Endothelial cell of umbilical vein (primary cell): ENCODE measurements at regions not wholly inside any gene's neighbourhood (a gene's known extent, or its start where the extent isn't known, plus 50 kb on each side); places are given as distances from the start of the nearest gene placed in this dataset.

Source experiments
- EZH2 ChIP-seq: IDR thresholded peaks from 2 replicates; pipeline ENCODE4 v1.6.1; 2012; ENCODE audit warnings: borderline replicate concordance, low read depth, mild to moderate bottlenecking, moderate library complexity, low read length, inconsistent platforms; ENCODE audit not compliant: severe bottlenecking
- MAX ChIP-seq: IDR thresholded peaks from 2 replicates; pipeline ENCODE4 v1.6.1; 2011; ENCODE audit not compliant: insufficient read depth, insufficient read length
- MYC ChIP-seq: IDR thresholded peaks from one replicate; pipeline ENCODE4 v1.6.1; 2011; ENCODE audit warnings: mild to moderate bottlenecking, low read depth, low read length
- POLR2A ChIP-seq: IDR thresholded peaks from 2 replicates; pipeline ENCODE4 v1.6.1; 2012; ENCODE audit warnings: low read depth, mild to moderate bottlenecking, control low read depth, low read length
- POLR2AphosphoS5 ChIP-seq: IDR thresholded peaks from 2 replicates; pipeline ENCODE4 v1.6.1; 2012; ENCODE audit warnings: low read depth, mild to moderate bottlenecking, control low read depth, low read length, moderate library complexity; ENCODE audit not compliant: insufficient read depth
- TF ChIP-seq, protein P1 (sequence below), 2 donors: IDR thresholded peaks; 1 replicate in 1 of 2; 2 replicates in 1 of 2; pipeline ENCODE4 v1.5.1; 2011; ENCODE audit warnings: low read length in 2 of 2, mild to moderate bottlenecking in 2 of 2, moderate library complexity in 2 of 2, control low read depth in 1 of 2, inconsistent platforms in 1 of 2, low read depth in 1 of 2; ENCODE audit not compliant: insufficient read depth in 1 of 2; ENCODE audit errors: extremely low read depth in 1 of 2

- no peak for TF ChIP-seq MAX
- no peak for TF ChIP-seq POLR2A
- TF ChIP-seq, protein P1, sequence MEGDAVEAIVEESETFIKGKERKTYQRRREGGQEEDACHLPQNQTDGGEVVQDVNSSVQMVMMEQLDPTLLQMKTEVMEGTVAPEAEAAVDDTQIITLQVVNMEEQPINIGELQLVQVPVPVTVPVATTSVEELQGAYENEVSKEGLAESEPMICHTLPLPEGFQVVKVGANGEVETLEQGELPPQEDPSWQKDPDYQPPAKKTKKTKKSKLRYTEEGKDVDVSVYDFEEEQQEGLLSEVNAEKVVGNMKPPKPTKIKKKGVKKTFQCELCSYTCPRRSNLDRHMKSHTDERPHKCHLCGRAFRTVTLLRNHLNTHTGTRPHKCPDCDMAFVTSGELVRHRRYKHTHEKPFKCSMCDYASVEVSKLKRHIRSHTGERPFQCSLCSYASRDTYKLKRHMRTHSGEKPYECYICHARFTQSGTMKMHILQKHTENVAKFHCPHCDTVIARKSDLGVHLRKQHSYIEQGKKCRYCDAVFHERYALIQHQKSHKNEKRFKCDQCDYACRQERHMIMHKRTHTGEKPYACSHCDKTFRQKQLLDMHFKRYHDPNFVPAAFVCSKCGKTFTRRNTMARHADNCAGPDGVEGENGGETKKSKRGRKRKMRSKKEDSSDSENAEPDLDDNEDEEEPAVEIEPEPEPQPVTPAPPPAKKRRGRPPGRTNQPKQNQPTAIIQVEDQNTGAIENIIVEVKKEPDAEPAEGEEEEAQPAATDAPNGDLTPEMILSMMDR (IDR thresholded peaks at IDR 0.05; ENCODE audit: extremely low read depth in 1 of 2, insufficient read depth in 1 of 2, low read depth in 1 of 2, low read length in 2 of 2): no peak
- no peak for TF ChIP-seq POLR2AphosphoS5
- no peak for TF ChIP-seq EZH2
- TF ChIP-seq MYC: no peak
Observed at GRCh38 chr1:218917656-218918055, 256.0 kb upstream of the LYPLAL1 start.
